CD4-positive, alpha-beta T cell treated with Interleukin-17A for 1 hour (primary cell): ENCODE measurements at regions not wholly inside any gene's neighbourhood (a gene's known extent, or its start where the extent isn't known, plus 50 kb on each side); places are given as distances from the start of the nearest gene placed in this dataset.
"Not testable (repeated sequence)": the region's sequence is repeated elsewhere in the genome, so short reads cannot be mapped to it uniquely, and the experiment has no call there.

Experiments used
- DNase-seq: peaks from one replicate; pipeline ENCODE4 v3.0.0-alpha.2; 2020

DNA sequence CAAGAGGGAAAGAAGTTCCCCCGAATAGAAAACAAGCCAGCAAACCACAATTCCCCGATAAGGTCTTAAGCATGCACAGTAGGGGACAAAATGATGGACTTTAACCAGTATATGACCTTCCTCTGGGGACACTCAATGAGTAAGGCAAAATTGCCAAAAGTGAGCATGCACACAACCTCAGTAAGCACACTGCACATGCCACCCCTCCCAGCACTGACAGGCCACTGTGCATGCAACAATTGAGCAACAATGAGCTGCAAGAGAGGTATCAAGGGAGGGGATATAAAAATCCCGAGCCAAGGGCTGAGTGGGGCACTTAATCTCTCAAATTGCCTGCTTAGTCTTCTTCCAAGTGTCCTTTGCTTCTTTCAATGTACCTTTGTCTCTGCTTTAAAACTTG, 935.8 kb upstream of the SLC39A10 start:
- DNase-seq = no peak

DNA sequence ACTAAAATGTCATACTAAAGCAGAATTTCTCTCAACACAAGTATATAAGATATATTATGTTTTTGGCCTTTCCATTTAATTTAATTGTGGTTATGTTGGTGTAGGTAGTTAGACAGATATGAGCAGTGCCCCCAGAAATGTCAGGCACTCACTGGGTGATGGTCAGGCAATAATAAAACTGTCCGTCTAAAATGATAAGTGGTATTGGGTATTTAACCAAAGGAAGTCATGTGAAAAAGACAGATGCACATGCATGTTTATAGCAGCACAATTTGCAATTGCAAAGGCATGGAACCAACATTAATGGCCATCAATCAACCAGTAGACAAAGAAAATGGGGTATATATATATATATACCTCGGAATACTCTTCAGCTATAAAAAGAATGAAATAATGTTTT, 936.6 kb upstream of the SLC39A10 start:
- DNase-seq = no peak

DNA sequence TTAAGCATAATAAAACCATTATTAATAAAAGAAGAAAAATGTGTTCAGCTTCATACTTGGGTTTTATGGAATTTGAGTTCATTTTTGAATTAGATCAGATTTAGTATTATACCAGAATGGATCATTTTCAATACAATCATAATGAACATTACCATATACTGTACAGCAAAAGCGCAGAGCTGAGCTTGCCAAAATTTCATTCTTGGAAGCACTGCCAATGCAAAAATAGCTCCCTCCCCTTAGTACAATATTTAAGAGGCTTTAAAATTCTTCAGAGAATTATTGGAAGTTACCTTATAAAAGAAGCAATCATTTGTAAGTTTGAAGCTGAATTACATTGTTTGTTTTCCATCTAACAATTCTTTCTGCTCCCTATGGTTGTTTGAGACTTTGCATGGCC, 938.1 kb upstream of the SLC39A10 start:
- DNase-seq = no peak

DNA sequence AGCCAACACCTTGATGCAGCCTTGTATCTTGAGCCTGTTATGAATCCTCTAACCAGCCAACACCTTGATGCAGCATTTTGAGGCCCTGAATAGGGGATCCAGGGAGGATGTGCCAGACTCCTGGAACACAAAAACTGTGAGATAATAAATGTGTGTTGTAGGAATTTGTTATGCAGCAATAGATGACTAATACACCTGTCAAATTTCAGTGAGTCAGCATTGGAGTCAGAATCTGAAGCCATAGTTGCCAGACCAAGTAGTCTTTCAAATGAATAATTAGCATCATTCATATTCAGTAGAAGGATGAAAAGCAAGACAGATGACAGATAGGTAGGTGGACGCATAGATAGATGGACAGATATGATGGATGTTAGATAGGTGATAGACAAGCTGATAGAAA, 942.5 kb upstream of the SLC39A10 start:
- DNase-seq = no peak

DNA sequence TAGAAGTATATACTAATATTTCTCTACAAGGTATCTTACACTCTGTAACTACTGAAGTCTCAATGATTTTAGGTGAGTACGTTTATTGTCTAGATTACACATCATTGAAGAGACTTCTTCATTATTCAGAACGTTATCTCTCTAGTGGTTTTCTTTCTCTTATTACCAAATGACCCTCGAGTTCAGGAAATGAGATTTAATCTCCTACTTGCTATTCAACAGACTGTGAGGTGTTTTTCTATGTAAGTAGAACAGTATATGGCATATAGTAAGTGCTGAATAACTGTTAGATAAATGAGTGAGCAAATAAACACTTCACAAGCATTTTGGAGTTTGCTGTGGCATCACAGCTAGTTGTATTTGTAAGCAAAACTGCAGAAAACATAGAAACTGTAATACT, 947.2 kb upstream of the SLC39A10 start:
- DNase-seq = no peak

DNA sequence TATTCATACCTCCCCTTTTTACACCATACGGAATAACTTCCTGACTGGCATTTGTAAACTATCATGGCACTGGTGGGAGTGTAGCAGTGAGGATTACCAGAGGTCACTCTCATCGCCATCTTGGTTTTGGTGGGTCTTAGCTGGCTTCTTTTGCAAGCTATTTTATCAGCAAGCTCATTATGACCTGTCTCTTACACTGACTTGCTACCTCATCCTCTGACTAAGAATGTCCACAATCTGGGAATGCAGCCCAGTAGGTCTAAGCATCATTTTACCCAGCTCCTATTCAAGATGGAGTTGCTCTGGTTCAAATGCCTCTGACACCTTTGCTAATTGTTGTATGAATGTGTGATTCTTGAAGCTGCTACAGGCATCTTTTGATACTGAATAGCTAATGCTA, 950.8 kb upstream of the SLC39A10 start:
- no peak for DNase-seq

DNA sequence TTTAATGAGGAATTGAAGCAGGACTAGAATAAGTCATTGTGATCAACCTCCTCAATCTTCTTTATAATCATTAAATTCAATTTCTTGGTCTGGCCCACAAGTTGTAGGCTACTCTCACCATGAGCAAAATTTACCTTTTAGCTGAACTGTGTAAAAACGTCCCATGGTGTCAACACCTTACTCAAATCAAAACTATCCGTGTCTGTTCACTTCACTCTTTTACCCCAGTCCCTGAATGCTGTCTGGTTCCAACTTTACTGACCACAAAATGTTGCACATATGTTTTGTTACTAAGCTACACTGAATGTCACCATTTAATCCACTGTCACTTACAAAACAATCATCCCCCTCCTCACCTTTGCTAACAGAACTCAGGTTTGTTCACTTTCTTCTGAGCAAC, 951.6 kb upstream of the SLC39A10 start:
- DNase-seq = no peak

DNA sequence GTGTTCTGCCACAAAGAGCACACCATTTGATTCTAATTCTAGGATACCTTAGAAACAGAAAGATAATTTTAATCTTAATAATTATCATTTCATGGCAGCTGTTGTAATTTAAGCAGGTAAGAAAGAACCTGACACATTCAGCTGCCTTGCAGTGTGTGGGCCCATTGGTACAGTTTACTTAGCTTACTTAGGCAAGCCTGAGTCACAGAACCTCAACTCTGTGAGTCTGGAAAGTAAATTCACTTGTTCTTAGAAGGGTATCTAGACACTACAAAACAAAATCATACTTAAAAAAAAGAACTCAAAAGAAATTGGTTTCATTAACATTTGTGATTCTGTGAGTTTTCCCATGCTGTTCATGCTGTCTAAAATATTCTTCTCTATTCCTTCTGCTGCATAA, 956.3 kb upstream of the SLC39A10 start:
- DNase-seq = no peak

DNA sequence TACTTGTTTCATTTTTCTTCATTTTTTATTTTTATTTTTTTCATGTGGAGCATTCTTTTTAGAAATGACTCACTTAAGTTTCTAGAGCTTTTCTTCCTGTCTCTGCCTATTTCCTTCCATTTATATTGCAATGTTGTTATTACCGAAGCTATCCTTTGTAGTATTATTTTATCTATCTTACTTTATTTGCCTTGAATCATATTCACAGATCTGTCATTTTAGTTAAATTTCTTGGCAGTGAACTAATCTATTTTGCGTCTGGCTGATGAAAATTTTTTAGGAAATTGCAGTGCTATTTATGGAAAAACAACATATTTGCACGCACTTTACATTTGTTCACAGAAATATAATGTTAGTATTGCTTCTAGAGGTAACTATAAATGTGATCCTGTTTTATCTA, 956.9 kb upstream of the SLC39A10 start:
- no peak for DNase-seq

DNA sequence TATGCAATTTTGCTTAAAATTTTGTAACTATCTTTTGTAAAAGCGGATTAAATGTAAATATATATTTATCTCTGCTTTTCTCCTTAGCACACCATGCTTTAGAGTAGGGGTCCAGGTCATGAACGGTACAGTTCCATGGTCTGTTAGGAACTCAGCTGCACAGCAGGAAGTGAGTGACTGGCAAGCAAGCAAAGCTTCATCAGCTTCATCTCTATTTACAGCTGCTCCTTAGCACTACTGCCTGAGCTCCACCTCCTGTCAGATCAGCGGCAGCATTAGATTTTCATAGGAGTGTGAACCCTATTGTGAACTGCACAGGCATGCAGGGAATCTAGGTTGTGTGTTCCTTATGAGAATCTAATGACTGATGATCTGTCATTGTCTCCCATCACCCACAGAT, 959.0 kb upstream of the SLC39A10 start:
- no peak for DNase-seq

DNA sequence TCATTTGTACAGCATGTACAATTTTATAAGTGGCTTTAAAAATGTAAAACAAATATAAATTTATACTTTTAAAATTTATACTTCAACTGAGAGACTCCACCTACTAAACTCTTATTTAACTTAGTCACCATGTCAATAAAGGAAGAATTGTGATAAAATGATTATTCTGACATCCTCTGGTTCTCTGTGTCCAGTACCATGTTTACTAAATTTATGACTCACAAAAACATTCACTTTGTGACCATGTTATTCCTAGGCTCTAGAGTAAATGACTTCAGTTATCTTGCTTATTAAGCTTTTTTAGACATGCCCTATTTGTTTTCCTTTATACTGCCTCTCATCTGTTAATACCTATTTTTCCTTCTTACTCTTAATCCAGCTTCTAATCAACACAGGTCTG, 959.6 kb upstream of the SLC39A10 start:
- no peak for DNase-seq

DNA sequence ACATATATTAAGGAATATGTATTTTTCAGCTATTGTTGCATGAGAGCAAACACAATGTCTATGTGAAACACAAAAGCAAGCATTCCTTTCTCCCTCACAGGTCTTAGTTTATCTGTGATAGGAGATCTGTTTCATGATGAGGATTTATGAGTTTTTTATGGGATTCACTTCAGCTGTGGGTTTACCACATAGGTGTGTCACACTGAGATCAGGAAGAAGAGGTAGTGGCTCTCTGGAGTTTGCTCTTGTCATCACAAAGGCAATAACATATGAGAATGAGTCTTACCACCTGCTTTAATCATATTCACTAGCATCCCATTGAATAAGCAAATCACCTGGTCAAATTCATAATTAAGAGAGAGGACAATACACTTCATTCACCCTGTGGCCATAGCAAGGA, 960.3 kb upstream of the SLC39A10 start:
- no peak for DNase-seq

DNA sequence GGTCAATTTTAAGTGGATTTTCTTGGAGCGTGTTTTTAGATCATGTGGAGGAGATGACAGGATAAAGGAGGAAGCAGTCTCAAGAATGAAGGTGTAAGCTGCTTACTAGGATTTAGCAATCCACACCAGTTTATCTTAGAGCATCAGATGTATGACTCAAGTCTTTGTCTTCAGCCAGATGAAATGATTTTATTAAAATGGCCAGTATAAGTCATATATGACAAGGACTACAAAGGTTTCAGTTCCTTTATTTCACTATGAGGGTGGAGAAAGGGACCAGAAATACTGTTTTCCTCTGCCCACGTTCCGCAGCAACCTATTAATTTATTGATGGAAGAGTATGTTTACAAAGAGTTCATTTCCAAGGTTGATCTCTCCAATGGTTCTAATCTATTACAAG, 970.5 kb upstream of the SLC39A10 start:
- no peak for DNase-seq

DNA sequence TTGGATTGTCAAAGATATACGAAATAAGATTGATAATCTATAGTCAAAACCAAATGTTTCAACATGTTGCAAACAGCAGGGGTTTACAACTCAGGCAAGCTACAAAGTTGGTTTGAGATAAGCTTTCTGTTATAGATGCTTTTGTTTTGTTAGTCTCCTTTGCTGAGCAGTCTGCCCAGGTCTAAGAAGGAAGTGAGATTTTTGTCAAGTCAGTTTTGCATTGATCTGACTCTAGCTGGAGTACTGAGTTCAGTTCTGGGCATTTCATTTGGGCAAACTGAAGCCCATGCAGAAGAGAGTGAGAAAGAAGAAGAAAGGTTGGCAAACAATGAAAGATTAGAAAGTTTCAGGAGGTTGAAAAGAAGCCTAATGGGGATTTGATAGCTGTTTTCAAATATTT, 983.0 kb upstream of the SLC39A10 start:
- DNase-seq = no peak

DNA sequence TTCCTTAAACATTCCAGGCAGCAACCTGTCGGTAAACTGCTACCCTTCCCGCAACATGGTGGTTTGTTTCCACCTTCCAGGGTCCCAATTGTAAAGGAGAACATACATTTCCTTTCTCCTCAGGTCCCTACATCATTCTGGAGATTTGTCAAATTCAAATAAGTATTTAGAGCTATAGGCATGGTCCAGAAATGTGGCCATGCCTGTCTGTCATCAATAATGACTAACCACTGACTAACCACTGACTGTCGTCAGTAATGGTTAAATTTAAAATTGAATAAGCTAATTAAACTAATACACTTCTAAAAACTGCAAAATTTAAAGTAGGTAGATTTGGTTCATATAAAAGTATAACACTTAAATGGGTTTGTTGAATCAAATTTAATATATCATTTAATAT, 984.0 kb upstream of the SLC39A10 start:
- no peak for DNase-seq

DNA sequence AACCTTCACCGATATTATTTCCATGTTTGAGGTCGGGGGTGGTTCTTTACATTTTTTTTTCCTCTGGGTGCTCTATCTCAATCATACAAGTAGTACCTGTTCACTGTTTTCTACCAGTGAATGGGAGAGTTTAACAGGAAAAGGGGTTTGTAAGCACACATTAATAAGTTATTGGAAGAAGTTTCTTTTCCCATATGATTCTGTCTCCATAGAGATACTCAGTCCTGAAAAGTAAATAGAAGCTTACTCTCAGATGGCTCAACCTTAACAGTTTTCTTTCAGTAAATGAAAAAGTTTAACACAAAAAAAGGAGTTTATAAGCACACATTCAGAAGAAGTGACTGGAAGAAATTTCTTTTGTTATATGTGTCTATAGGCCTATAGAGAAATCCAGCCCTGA, 995.6 kb upstream of the SLC39A10 start:
- no peak for DNase-seq

DNA sequence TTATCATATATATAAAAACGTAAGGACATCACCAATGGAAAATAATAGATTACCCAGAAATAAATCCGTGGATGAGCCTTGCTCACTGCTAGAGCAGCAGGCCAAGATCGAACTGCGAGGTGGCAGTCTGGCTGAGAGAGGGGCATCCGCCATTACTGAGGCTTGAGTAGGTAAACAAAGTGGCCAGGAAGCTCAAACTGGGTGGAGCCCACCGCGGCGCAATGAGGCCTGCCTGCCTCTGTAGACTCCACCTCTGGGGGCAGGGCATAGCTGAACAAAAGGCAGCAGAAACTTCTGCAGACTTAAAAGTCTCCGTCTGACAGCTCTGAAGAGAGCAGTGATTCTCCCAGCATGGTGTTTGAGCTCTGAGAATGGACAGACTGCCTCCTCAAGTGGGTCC, 1018.0 kb upstream of the SLC39A10 start:
- not testable (repeated sequence) for DNase-seq

DNA sequence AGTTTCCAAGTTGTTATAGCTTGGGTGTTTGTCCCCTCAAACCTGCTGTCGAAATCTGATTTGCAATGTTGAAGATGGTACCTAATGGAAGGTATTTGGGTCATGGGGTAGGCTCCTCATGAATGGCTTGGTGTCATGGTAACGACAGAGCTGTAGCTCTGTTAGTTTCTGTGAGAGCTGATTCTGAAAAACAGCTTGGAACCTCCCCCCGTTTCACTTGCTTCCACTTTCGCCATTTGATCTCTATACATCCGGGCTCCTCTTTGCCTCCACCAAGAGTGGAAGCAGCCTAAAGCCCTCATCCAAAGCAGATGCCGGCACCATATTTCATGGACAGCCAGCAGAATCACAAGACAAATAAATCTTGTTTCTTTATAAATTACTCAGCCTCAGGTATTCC, 1035.1 kb upstream of the SLC39A10 start:
- DNase-seq = no peak

DNA sequence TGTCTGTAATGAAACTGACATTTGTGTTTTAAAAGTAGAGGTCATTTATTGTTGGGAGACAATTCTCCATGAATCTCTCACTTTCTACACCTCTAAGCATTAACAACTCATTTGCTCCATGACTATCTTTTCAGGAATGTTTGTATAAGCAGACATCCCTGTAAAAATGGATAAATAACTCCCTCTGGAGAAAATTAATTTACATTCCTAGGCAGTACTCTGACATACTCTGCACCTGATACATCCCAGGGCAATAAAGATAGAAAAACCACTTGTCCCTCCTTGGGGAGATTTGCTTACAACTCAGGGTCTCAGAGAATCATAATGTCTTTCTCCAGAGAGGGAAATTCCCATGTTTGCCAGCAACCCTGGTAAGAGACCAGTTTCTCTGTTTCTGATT, 1037.7 kb upstream of the SLC39A10 start:
- no peak for DNase-seq

DNA sequence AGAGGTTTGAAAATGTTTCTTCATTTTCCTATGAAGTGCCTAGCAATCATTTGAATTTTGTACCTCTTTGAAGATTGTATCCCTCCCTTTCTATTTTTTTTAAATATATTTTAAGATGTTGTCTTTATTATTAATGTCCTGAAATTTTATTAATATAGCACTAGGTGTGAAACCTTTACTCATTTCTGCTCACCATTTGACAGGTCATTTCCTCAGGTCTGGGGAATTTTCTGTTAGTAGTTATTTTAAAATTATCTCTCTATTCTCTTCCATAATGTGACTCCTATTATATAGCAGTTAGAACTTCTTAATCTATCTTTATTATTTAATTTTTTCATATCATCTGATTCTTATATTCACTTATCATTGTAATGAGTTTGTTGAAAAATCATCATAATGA, 1038.6 kb upstream of the SLC39A10 start:
- no peak for DNase-seq

DNA sequence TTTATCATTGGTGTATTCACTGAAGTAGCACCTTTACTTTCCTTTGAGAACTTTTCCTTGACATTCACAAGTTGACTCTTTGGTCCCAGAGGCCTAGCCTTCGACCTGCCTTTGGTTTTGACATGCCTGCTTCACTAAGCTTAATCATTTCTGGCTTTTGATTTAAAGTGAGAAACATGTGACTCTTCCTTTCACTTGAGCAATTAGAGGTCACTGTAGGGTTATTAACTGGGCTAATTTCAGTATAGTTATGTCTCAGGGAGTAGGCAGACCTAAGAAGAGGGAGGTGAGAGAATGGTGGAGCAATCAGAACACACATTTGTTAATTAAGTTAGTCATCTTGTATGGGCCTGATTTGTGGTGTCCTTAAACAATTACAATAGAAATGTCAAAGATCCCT, 1040.7 kb upstream of the SLC39A10 start:
- no peak for DNase-seq

DNA sequence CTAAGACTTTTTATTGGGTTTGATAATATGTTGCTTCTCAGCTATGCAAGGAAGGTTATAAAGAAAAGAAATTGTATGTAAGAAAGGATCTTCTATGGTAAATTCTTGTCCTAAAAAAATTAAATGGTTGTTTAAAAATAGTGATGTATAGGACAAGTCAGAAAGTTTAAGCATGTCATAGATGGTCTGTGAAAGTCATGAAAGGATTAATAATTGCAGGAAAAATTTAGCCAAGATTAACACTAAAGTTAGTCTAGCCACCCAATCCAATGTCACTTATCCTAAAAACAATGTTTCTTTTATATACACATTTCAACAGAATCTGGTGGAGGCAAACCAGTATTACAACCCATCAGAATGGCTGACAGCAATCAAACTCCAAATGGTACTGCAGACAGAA, 1046.7 kb upstream of the SLC39A10 start:
- DNase-seq = no peak

DNA sequence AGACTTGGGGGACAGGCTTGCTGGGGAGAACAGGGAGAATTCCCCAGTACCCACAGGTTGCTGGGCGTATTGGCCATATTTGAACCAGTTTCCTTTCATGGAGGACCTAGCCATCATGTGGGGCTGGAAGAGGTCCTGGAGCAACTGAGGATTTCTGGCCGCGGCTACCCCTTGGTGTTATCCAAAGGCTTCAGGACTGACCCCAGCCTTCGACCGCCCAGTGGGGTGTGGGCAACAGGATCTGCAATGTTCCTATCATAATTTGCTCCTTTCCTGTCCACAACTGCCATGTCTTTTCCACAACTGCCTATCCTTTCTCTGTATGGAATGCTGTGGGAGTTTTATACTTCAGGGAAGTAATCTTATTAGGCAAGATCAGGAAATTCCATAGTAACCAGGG, 1053.6 kb upstream of the SLC39A10 start:
- DNase-seq = no peak

DNA sequence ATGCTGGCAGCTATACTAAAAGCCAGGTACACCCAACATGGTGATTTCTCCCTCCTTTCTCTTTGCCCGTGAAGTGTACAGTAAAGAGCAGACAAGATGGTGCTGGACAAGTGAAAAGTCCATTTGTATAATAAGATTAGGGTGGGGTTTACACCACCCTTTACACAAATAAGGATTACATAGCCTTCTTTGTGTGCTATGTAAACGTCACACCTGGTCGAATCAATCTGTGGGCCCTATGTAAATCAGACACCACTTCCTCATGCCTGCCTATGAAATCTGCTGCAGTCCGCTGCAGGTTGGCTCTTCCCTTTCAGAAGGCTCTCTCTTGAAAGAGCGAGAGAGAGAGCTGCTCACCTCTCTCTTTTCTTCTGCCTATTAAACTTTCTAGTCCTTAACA, 1054.3 kb upstream of the SLC39A10 start:
- no peak for DNase-seq

DNA sequence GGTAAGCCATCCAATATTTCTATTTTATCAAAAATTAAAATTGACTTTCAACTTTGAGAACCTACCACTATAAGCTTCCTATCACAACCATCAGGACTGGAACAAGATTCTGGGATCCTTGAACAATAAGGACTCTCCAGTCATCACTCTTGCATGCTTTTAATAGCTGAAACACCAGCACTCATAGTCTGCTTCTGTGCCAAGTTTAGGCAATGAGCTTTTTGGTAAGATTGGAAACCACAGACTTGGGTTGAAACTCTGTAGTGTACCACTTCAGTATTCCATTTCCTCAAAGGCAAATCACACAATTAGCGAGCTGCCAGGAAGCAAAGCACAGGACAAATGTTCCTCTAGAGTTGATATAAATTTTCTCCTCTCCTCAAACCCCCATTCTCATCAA, 1065.8 kb upstream of the SLC39A10 start:
- no peak for DNase-seq

DNA sequence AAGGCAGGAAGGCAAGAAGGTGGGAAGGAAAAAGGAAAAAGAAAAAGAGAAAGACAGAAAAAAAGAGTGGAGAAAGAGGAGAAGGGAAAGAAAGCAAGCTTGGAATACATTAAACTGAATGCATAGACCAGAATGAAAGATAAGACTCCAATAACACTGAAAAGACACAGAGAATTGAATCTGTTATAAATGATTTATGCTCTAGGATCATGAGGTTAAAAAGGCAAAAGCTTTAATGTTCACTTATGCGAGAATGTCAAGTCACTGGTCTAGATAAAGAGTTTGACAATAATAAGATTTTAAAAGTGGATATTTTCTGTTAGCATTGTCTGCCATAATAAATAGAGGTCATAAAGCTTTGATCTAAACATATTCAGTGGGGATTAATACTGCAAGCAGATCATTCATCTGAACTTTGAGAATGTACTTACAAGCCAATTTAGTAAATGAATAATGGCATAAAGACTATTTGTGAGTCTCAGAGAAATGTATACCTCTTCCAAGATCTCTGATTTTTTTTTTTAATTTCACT, 1069.2 kb upstream of the SLC39A10 start:
- no peak for DNase-seq
